Neural crest cell (in vitro differentiated cells): ENCODE measurements at regions not wholly inside any gene's neighbourhood (a gene's known extent, or its start where the extent isn't known, plus 50 kb on each side); places are given as distances from the start of the nearest gene placed in this dataset.

Experiments used
- DNase-seq: peaks from one replicate; pipeline ENCODE4 v3.0.0; 2021; ENCODE audit warnings: low read depth, mixed read lengths, low spot score
- H3K27ac Mint-ChIP-seq: one replicate; pipeline ENCODE4 v1.8.0; 2021; ENCODE audit warnings: mild to moderate bottlenecking, mixed read lengths; ENCODE audit not compliant: unreplicated experiment
- H3K27me3 Mint-ChIP-seq: 2 replicates; pipeline ENCODE4 v1.8.0; 2021; ENCODE audit warnings: low read depth, mild to moderate bottlenecking, mixed read lengths
- H3K36me3 Mint-ChIP-seq: 2 replicates; pipeline ENCODE4 v1.8.0; 2021; ENCODE audit warnings: low read depth, mild to moderate bottlenecking, mixed read lengths
- H3K4me1 Mint-ChIP-seq: 2 replicates; pipeline ENCODE4 v1.8.0; 2021; ENCODE audit warnings: mixed read lengths
- H3K4me3 Mint-ChIP-seq: one replicate; pipeline ENCODE4 v1.8.0; 2021; ENCODE audit warnings: mild to moderate bottlenecking, mixed read lengths
- H3K9me3 Mint-ChIP-seq: 2 replicates; pipeline ENCODE4 v1.8.0; 2021; ENCODE audit warnings: mixed read lengths
- CTCF ChIP-seq: fragments of 200-600 bp; sonication (generic); conservative IDR thresholded peaks from 2 replicates; pipeline ENCODE4 v1.5.0; 2021; ENCODE audit warnings: antibody characterized with exemption, mild to moderate bottlenecking

- H3K9me3 Mint-ChIP-seq: no peaks in the 10 kb centered on the region
- TF ChIP-seq CTCF: no peak
- no peak overlapping the region for H3K27ac Mint-ChIP-seq
- DNase-seq: no peak
- peaks cover 9% of the 10 kb centered on the region for H3K27me3 Mint-ChIP-seq
- no peak overlapping the region for H3K4me3 Mint-ChIP-seq
- peaks cover 5% of the 10 kb centered on the region for H3K4me1 Mint-ChIP-seq
- H3K36me3 Mint-ChIP-seq: no peaks in the 10 kb centered on the region
Observed at GRCh38 chr10:9296190-9296589, 1241.7 kb downstream of the GATA3 start.

GRCh38 chr10:9297580-9297979 lies 1243.1 kb downstream of the GATA3 start:
- DNase-seq: no peak

GRCh38 chr10:9299966-9300365 lies 1245.5 kb downstream of the GATA3 start:
- Mint-ChIP-seq H3K36me3 (no peaks in the 10 kb centered on the region), H3K27me3 (peaks cover 26% of the 10 kb centered on the region), H3K4me3 (no peak overlapping the region), H3K27ac (no peak overlapping the region), H3K9me3 (no peaks in the 10 kb centered on the region), H3K4me1 (peaks cover 8% of the 10 kb centered on the region)
- DNase-seq: no peak
- no peak for TF ChIP-seq CTCF

More at GRCh38 chr10:9297580-9297979, 1243.1 kb downstream of the GATA3 start:
- Mint-ChIP-seq H3K36me3 (no peaks in the 10 kb centered on the region), H3K27ac (no peak overlapping the region), H3K4me1 (peaks cover 8% of the 10 kb centered on the region), H3K9me3 (no peaks in the 10 kb centered on the region), H3K27me3 (peaks cover 12% of the 10 kb centered on the region), H3K4me3 (no peak overlapping the region)
- no peak for TF ChIP-seq CTCF

GRCh38 chr10:9301148-9301547 lies 1246.7 kb downstream of the GATA3 start:
- H3K27ac Mint-ChIP-seq: no peak overlapping the region
- H3K36me3 Mint-ChIP-seq: no peaks in the 10 kb centered on the region
- peak; percentile 66 for TF ChIP-seq CTCF
- DNase-seq: no peak
- H3K9me3 Mint-ChIP-seq: no peaks in the 10 kb centered on the region
- peaks cover 8% of the 10 kb centered on the region for H3K4me1 Mint-ChIP-seq
- H3K27me3 Mint-ChIP-seq: peaks cover 30% of the 10 kb centered on the region
- no peak overlapping the region for H3K4me3 Mint-ChIP-seq

GRCh38 chr10:9301554-9301953 lies 1247.1 kb downstream of the GATA3 start:
- no peak for DNase-seq
- TF ChIP-seq CTCF: no peak
- H3K27me3 Mint-ChIP-seq: peaks cover 30% of the 10 kb centered on the region
- H3K36me3 Mint-ChIP-seq: no peaks in the 10 kb centered on the region
- no peak overlapping the region for H3K27ac Mint-ChIP-seq
- no peaks in the 10 kb centered on the region for H3K9me3 Mint-ChIP-seq
- peaks cover 8% of the 10 kb centered on the region for H3K4me1 Mint-ChIP-seq
- H3K4me3 Mint-ChIP-seq: no peak overlapping the region

- no peak overlapping the region for H3K4me3 Mint-ChIP-seq
- no peaks in the 10 kb centered on the region for H3K36me3 Mint-ChIP-seq
- no peaks in the 10 kb centered on the region for H3K9me3 Mint-ChIP-seq
- peak; percentile 80 for TF ChIP-seq CTCF
- H3K27me3 Mint-ChIP-seq: peaks cover 32% of the 10 kb centered on the region
- DNase-seq: no peak
- peaks cover 8% of the 10 kb centered on the region for H3K4me1 Mint-ChIP-seq
- H3K27ac Mint-ChIP-seq: no peak overlapping the region
Observed at GRCh38 chr10:9302140-9302746, 1247.8 kb downstream of the GATA3 start.
